Urothelium cell line (cell line): ENCODE measurements at regions not wholly inside any gene's neighbourhood (a gene's known extent, or its start where the extent isn't known, plus 50 kb on each side); places are given as distances from the start of the nearest gene placed in this dataset.

Source experiments
- DNase-seq: peaks from one replicate; pipeline ENCODE4 v3.0.0; 2011; ENCODE audit warnings: low spot score, mixed read lengths
- FAIRE-seq: peaks from 2 replicates; lab custom pipeline; 2011; peaks lifted over from hg19 to GRCh38; lab: Jason Lieb, UNC

DNA sequence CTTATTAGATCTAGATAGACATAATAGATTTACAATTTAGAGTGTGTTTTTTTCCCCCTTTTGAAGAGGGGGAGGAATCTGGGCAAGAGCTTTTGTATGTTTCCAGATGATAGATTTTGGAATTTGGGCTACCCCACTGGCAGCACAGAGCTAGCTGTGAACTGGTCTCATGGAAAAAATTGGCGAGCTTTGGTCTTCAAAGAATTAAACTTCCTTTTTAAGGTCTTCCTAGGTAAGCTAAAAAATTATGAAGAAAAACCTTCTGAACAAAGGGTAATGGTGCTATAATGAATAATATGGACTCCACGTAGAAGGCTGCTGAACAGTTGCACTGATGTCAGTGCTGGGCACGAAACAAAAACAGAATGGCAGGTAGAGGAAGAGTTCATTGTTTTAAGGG is 109.3 kb downstream of the ZIC5 start:
- FAIRE-seq (no peak), DNase-seq (no peak)

DNA sequence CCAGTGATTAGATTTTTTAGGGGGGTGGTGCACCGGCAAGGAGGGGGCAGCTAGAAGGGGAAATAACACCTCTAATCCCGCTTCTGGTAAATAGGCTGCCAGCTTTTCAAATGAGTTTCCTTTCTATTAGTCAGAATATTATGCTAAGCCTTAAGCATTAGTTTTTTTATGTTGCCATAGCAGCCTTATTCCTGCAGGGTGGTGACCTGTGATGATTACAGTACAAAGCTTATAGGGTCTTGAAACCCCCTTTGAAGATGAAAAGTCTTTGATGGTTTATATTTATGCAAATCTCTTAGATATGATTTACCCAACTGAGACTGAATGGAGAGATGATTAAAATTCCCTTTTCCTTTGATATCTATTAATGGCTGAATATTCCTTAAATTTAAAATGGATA is 109.8 kb downstream of the ZIC5 start:
- FAIRE-seq, result no peak

DNA sequence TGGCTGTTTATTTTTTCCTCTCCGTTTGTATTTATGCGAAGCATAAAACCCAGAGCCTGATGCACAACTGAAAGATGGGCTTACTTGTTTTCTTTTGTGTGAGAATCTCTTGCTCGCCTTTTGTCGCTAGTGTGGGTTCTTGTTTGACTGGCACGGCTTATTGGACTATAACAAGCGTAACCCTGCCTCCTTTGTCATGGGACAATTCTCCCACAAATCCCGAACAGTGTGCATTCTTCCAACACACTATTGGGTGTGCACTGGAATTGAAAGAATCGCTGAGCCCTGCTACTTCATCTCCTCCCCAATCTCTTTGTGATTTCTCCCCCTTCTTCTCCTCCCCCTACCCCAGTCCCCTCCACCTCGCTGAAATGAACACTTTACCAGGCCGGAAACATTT is 110.8 kb downstream of the ZIC5 start:
- FAIRE-seq (no peak), DNase-seq (no peak)

More for the DNA sequence above, 109.8 kb downstream of the ZIC5 start:
- no peak for DNase-seq

DNA sequence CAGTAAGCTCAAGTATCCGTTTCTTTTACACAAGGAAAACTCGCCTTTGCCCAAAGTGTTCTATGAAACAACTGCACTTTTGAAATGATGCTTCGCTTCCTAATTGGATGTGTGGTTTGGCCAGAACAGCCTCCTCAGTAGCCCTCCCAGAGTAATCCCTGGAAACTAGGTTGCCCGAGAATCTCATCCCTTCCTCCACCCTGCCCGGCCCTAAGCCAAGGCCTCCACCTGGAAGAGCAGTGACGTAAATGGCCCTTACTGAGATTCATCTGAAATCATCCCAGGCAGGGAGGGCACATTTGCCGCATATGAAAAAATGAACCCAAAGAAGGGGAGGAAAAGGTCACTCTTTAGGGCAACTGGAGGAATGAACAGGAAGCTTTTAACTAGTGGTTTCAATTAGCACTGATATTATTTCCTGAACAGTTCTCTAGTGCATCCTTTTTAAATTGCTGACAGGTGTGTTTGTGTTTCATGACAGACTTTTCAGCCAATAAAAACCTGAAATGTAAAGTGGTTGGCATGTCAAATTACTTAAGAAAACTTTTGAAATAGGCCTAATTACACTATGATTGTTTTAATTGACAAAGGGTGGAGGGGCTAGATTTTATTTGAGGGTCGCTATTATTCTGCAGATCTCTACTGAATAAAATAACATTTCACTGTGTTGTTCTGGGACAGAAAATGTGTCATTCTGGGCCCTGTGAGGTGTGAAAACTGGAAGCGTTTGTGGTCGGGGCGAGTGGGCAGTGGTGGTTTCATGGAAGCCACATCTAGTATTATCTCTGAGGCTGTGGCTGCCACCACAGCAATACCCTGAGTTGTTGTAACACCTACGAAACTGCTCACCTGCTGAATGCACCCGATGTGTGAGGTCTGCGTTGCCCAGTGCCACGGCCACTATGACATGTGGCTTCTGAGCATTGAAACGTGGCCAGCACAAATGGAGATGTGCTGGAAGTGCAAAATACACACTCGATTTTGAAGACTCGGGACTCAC is 112.1 kb downstream of the ZIC5 start:
- FAIRE-seq (no peak), DNase-seq (no peak)

DNA sequence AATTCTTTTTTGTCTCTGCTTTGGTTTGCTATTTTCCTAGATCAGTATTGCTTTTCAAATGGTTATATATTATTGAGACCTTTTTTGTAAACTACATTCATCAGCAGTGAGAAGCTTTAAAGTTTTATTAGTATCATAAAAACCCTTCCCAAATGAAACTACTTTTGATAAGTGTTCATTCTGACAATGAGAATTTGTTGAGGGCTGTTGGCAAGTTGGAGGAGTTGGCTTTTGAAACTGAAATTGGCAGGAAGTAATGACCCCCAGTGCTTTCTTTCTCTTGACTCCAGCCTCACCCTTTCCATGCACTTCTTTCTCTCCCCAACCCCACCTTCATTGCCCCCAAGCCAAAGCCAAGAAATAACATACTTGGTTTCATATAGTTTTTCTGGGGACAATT is 113.8 kb downstream of the ZIC5 start:
- DNase-seq, result no peak
- no peak for FAIRE-seq

DNA sequence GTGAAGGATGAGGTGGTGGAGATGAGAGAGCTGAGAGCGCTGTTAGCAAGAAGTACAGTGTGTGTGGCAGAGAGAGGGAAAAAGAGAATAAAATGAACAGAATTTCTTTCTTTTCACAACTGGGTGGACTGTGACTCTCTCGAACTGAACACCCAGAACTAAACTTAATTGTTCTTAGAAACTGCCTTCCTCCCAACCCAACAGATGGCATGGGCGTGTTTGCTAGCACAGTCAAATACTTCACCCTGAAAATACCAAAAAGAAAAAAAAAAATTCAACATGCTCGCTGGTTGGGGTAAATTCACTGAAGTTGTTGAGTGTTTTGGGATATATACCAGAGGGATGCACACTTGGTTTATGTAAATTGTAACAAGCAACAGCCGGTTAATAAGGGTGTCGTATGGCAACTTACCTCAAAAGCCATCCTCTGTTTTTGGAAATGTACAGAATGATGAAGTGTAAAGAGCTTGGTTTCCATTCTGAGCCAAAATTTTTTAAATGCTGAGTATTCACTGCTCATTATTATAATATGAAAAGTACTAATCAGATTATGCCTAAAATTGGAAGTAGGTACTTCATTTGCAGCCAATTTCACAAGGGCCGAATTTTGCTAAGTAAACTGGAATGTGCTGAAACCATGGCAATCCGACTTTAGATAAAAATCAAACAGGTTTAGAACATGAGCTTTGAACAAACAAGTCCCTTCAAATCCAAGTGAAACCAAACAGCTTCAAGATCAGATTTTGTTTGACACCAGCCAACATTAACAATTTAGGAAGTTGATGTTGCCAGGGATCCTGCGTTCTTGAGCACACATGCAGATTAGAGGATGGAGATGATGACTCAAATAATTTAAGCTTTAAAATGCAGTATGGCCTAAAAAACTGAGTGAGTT is 115.8 kb downstream of the ZIC5 start:
- no peak for DNase-seq
- no peak for FAIRE-seq

DNA sequence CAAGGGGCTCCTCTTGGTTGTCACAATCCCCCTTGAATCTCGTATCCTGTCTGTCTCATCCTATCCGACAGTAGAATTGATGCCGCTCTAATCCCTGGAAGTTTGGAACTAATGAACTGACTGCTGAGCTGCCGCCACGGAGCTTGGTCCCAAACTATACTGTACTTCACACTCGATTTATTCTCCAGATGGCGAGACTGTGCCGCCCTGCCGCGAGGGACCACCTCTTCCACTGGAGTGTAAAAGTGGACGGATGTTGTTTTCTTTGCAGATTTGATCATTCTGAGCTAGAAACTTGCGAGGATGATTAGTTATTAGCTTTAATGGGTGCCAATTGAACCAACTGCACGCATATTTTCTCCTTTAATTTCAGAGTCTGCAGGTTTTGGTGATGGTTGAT is 117.2 kb downstream of the ZIC5 start:
- DNase-seq, result no peak
- no peak for FAIRE-seq

DNA sequence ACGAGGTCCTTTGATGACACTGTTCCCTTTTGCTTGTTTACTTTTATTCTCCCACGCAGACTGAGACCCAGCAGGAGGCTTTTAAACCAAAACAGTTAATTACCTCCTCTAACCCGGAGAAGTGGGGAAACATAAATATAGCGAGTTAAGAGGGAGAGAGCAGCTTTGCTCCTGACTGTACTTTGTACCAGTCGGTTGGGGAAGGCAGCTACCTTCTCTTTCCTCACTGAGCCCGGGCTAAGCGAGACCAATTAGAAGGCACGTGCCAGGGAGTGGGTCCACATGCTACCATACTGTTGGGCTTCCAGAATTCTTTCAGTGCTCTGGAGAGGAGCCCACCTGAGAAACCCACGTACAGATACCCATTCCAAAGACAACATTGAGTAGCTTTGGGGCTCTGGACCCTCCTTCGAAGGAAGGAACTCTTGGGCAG is 124.2 kb downstream of the ZIC5 start:
- FAIRE-seq, result no peak

DNA sequence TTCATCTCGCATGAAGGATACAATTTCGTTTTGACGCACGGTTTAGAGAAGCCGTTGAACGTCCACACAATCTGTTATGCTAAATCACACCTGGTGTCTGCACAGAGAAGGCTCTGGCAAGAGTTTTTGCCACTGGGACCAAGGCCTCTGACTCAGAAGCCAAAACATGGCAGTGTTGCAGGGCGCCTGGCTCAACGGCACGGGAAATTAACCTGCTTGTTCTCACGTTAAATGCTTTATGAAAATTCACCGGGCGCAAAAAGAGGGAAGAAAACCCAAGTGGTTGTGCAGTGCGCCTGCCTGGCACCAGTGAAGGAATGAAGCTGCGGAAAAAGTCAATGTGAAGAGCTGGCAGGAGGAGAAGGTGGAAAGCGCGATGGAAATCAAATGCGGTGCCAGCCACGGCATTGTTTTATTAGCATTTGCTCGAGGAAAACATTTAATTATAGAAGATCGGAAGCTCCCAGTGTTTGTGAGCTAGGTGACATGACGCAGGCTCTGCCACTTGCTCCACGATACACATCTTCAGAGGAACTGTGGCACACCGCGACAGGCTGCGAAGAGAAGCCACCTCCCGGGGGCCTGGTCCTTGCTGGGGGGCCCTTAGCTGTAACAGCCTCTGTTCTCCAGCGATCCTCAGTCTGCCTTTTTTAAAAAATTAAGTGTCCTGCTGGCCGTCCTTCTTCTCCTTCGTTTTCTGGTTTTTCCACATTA is 126.2 kb downstream of the ZIC5 start:
- no peak for FAIRE-seq
- DNase-seq, result no peak

More for the DNA sequence above, 124.2 kb downstream of the ZIC5 start:
- no peak for DNase-seq

DNA sequence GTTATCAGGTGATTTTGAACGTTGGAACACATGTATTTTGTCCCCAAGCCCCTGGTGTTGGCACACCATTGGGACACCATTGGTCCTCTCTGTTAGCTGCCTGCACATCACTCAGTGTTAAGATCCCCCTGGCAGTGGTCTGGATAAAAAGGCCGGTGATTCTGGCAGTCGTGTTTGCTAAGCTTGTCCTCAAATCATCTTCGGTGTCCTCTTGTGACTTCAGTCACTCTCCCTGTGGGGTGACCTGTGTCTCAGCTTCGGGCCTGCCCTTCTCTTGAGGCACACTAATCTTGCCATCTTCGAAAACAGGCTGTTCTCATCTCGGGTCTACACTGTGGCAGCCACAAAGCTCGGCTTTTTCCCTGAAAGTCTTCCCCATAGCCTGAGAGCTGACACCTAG is 127.1 kb downstream of the ZIC5 start:
- no peak for FAIRE-seq
- no peak for DNase-seq

DNA sequence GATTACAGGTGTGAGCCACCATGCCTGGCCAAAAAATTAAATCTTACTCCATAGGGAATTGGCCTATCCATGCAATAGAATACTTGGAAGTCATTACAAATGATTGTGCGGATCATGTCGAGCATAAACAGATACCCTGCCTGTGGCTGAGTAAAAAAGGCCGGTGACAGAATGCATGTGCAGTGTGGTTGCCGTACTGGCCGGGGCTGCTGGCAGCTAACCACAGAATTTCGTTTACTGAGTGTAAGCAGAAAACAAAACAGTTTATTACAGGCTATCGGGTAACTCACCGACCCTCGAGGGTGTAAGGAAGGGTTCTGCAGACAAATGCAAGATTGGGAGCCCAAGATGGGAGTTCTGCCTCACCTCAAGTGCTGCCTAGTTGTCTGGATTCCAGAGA is 127.7 kb downstream of the ZIC5 start:
- DNase-seq (no peak), FAIRE-seq (no peak)

DNA sequence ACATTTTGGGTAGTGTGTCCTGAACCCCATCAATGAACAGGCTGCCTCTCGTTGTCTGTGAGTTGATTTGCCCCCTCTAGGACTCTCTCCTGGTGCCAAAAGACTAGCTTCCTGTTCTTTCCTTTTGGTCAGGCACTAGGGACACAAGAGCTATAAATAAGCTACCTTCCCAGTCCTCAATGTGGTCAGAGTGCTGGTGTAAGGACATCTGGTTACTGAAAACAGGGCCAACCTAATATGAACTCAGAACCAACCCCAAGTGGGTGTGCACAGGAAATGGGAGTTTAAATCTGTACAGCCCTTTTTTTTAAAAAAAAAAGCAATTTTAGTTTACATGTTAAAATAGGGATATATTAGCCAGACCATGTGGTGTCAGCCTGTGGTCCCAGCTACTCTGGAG is 129.2 kb downstream of the ZIC5 start:
- FAIRE-seq (no peak), DNase-seq (no peak)

DNA sequence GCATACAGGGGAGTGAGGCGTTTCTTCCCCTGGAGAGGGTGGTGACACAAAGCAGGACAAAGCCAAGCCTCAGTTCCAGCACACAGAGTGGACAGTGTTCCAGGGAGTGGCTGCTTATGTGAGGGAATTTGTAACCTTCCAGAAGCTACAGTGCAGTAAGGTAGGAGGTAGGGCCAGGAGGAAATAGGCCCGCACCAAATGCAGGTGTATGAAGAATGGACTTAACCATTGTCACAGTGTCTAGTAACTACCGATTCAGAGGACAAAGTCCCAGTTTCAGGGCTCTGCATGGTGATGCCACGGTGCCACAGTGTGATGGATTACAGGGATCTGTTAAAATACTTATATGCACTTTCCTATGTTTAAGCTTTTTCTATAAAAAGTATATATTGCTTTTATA is 135.3 kb downstream of the ZIC5 start:
- DNase-seq (no peak), FAIRE-seq (no peak)

DNA sequence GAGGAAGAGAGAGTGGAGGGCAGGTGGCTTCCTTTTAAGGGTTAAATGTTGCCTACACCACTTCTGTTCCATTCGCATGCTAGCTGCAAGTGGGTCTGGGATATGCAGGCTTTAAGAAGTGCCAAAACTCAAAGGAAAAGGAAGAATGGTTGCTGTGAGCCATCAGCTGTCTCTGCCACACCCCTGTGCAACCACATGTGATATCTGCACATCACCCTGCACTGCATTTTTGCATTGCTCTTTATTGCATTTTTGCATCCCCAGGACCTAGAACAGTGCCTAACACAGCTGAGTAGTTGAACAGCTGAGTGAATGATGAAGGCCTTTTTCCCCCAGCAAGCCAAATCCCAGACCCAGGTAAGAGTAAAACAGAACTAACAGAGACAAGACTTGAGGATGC is 136.1 kb downstream of the ZIC5 start:
- FAIRE-seq, result no peak
- no peak for DNase-seq

DNA sequence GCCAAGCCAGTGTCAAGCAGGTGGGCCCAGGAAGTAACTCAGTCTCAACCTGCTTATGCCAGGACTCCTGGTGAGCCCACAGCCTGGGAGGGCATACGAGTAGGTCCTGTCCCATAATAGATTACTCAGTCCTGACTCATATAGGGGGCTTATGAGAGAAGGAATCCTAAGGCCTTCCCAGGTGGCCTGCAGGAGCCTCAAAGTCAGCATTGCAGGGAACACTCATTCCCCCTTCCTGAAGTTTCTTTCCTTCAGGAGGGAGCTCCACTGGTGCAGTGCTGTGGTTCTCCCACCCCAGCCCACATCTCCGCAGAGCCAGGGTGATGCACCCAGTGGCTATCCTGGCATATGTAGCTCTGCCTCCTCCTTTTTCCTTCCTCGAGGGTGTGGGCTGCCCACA is 137.3 kb downstream of the ZIC5 start:
- no peak for DNase-seq

DNA sequence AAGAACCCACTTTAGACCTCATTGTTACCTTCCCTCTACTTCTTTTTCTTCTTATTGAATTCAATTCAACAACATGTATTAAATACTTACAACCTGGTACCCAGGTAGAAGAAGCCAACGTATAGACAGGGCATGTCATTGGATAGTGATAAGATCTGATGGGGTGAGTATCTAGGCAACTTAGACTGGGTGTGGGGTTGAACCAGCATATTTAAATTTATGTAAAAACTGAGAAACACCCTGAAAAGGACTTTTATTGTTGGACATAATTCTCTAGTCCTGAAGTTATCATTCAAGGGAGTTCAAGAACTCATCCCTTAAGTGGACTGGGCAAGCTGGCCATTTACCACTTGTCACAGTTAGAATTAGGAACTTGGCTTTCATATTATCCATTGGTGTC is 139.2 kb downstream of the ZIC5 start:
- no peak for FAIRE-seq
- DNase-seq, result no peak

More for the DNA sequence above, 137.3 kb downstream of the ZIC5 start:
- FAIRE-seq, result no peak

DNA sequence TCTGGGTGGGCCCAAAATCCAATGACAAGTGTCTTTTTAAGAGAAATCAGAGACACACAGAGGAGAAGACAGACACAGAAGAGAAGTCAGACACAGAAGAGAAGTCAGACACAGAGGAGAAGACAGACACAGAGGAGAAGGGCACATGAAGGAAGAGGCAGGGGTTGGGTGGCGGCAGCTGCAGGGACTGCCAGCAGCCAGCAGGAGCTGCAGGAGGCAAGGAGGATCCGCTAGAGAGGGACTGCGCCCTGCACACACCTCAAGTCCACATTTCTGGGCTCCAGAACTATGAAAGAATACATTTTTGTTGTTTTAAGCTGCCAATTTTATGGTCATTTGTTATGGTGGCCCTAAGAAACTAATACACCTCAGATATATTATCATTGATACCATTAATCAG is 140.6 kb downstream of the ZIC5 start:
- FAIRE-seq, result no peak
- DNase-seq, result no peak

DNA sequence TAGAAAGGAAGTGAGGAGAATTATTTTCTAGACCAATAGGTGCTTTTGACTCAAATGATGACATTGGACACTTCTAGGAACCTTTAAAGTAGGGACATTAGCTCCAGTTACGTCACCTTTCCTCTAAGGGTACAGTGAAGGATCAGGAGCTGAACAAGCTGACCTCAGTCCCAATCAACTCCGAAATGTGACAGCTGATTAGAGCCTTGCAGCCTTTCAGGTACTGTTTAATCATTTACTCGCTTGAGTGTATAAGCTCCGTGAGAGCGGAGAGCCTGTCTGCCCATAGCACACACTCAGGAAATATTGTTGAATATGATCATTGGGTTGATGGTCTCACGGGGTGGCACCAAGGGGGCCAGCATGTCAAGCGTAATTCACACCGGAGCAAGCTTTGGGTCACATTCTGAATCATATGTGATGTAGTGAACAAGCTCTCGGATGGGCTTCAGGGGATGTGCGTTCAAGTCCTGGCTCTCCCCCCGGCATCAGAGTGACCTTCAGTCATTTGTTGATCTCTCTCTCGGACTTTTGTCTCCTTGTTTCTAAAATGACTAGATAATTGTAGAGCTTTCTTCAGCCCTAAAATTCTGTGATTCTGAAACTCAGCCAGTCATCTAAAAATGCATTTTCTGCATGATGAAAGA is 141.9 kb downstream of the ZIC5 start:
- DNase-seq (no peak), FAIRE-seq (no peak)

DNA sequence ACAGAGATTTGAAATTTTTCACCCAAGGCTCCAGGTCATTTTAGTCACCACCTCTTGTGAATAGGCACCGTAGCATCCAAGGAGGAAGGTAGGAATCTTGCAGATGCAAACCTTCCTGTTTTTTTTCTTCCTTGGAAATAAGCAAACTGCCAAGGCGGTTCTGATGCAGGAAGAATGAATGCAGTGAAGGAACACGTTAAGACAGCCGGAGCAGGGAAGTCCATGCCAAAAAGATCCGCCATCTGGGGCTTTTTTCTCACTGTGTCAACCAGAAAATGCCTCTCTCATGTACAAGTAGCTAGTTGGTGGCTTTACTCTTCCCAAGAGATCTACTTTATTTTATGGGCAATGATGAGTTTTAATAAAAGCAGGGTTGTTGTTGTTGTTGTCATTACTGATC is 142.4 kb downstream of the ZIC5 start:
- no peak for DNase-seq
- no peak for FAIRE-seq

DNA sequence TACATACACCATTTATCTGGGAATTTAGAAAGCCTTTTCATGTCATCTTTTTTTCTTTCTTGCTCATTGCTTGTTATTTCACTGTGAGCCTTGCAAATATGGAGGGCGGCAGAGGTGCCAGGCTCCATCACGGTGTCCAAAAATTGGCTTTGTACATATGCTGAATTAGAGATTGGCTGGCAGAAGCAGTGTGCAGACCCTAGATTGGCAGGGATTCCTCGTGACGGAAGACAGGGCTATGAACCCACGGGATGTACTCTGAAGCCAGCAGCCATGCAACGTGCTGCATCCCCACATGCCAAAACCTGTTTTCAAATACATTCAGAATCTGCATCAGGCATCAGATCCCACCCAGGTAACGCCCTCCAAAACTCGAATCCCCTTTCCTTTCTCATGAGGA is 142.8 kb downstream of the ZIC5 start:
- DNase-seq, result no peak
- FAIRE-seq, result no peak

DNA sequence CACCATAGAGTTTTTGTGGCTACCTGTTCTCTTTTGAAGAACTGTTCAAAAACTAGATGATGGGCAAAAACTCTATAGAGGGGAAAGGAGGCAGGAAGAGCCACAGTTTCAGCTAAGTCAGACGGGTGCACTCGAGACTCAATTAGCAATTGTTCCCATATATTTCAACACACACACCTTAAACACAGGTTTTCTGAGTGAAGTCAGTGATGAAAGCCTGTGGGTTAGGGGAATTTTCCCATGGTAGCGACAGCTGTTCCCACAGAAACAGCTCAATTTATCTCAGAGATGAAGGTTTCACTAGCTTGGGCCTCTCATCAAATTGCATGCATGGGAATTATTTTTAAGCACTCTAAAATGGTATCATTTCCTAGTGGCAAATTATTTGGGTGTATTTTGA is 143.4 kb downstream of the ZIC5 start:
- no peak for FAIRE-seq
- no peak for DNase-seq
